Astrocyte (in vitro differentiated cells and primary cell): ENCODE measurements at regions not wholly inside any gene's neighbourhood (a gene's known extent, or its start where the extent isn't known, plus 50 kb on each side); places are given as distances from the start of the nearest gene placed in this dataset.

Source experiments
- CTCF ChIP-seq: IDR thresholded peaks from 2 replicates; pipeline ENCODE4 v1.5.1; 2011; ENCODE audit warnings: low read depth, mild to moderate bottlenecking, inconsistent platforms, low read length, moderate library complexity; ENCODE audit not compliant: insufficient read depth
- EZH2 ChIP-seq: IDR thresholded peaks from 2 replicates; pipeline ENCODE4 v1.6.1; 2012; ENCODE audit warnings: mild to moderate bottlenecking, low read length, inconsistent platforms; ENCODE audit not compliant: insufficient read depth

GRCh38 chr6:2593167-2593566 is 157.6 kb downstream of the MYLK4 start:
- TF ChIP-seq CTCF (no peak), EZH2 (no peak)
